ENCODE measurements at regions not wholly inside any gene's neighbourhood (a gene's known extent, or its start where the extent isn't known, plus 50 kb on each side); places are given as distances from the start of the nearest gene placed in this dataset.

DNA sequence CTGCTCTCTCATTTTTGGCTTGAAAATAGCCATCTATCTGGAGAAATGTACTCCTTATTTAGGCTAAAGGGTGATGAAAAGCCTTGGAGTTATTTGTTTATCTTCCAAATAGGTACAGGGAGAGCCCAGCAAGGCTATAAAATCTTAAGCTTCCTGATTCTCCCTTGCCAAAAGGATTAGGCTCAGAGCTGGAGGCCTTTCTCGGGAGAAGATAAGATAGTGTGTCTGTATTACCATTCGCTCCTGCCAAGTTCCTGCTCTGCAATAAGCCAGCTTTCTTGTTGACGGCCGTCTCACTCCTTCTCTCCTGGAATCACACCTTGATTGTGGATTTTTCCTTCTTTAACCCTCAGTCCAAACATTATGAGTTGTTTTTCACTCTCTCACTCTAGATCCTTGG lies 171.8 kb upstream of the TTC29 start:
- no peak for DNase-seq
- H3K9me3 ChIP-seq = no peaks in the 10 kb centered on the region
- 9 to 31% methylated on average over 4 of the region's 4 CpGs for WGBS, 2 donors
- H3K4me1 ChIP-seq = peaks cover 0 to 14% (median 0%) of the 10 kb centered on the region in 3 donors
- no peak overlapping the region for H3K27ac ChIP-seq
- TF ChIP-seq POLR2A (IDR thresholded peaks at IDR 0.05) (no peak), CTCF (IDR thresholded peaks at IDR 0.05) (no peak)
- H3K4me3 ChIP-seq = no peak overlapping the region
- H3K36me3 ChIP-seq = no peaks in the 10 kb centered on the region
- intact Hi-C loops (cut with DNase I) = no loop called here
- H3K27me3 ChIP-seq = no peaks in the 10 kb centered on the region

GRCh38 chr4:147118528-147118927 lies 172.9 kb upstream of the TTC29 start:
- Histone ChIP-seq H3K4me3 (no peak overlapping the region), H3K4me1 (peaks cover 0 to 14% (median 0%) of the 10 kb centered on the region in 3 donors), H3K27ac (peak overlapping the region in 1 of 4 donors; percentile 6), H3K36me3 (no peaks in the 10 kb centered on the region), H3K9me3 (no peaks in the 10 kb centered on the region), H3K27me3 (no peaks in the 10 kb centered on the region)
- WGBS, 2 donors = 13 to 30% methylated on average over 2 of the region's 2 CpGs
- no peak for DNase-seq
- TF ChIP-seq POLR2A (IDR thresholded peaks at IDR 0.05) (no peak), CTCF (IDR thresholded peaks at IDR 0.05) (no peak)
- intact Hi-C loops (cut with DNase I) = no loop called here

DNA sequence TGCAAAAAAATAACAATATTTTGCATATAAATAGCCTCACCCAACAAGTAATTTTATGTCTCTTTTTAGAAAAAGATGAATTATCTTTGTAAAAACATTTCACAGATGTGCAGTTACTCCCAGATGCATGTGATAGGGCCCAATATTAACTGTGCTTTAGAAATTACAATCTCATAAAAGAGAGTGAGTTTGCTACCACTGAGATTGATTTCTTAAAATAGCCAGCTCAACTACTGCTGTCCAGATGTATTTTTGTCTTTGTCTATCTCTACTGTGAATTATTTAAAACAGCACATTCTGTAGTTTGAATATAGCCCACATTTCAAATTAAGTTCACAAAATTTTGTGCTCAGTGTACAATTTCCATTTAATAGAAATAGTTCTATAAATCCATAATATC lies 177.0 kb upstream of the TTC29 start:
- TF ChIP-seq CTCF (IDR thresholded peaks at IDR 0.05) = no peak
- no peak for TF ChIP-seq POLR2A (IDR thresholded peaks at IDR 0.05)

DNA sequence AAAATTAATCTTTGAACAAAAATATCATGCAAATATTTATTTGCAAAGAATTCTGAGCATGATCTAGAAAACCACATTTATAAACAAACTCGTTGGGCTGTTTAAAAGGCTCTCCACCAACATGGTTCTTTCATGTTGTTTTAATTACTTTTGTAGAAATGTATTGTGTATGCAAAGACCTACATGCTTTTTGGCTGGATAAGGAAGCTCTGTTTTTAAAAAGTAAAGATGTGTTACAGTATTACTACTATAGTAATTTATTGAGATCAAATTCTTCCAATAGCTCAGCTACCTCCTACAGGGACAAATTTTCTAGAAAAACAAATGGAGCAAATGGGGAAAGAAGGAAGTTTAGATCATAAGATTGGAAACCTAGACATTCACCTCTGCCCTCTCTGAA lies 177.5 kb upstream of the TTC29 start:
- 12 to 28% methylated on average over 1 of the region's 1 CpG for WGBS, 2 donors
- Histone ChIP-seq H3K4me1 (peaks cover 0 to 5% (median 0%) of the 10 kb centered on the region in 3 donors), H3K4me3 (no peak overlapping the region), H3K27me3 (no peaks in the 10 kb centered on the region), H3K27ac (no peak overlapping the region), H3K36me3 (no peaks in the 10 kb centered on the region), H3K9me3 (no peaks in the 10 kb centered on the region)
- intact Hi-C loops (cut with DNase I) = no loop called here
- no peak for DNase-seq
- TF ChIP-seq CTCF (IDR thresholded peaks at IDR 0.05) (no peak), POLR2A (IDR thresholded peaks at IDR 0.05) (no peak)

More for the DNA sequence above, 177.0 kb upstream of the TTC29 start:
- no peaks in the 10 kb centered on the region for H3K36me3 ChIP-seq
- no peaks in the 10 kb centered on the region for H3K27me3 ChIP-seq
- peaks cover 0 to 8% (median 0%) of the 10 kb centered on the region in 3 donors for H3K4me1 ChIP-seq
- no peaks in the 10 kb centered on the region for H3K9me3 ChIP-seq
- H3K27ac ChIP-seq = no peak overlapping the region
- no peak for DNase-seq
- intact Hi-C loops (cut with DNase I) = no loop called here
- H3K4me3 ChIP-seq = no peak overlapping the region

GRCh38 chr4:147128787-147129186 lies 183.1 kb upstream of the TTC29 start:
- Histone ChIP-seq H3K27ac (no peak overlapping the region), H3K4me1 (no peaks in the 10 kb centered on the region), H3K27me3 (no peaks in the 10 kb centered on the region), H3K36me3 (no peaks in the 10 kb centered on the region), H3K4me3 (no peak overlapping the region), H3K9me3 (no peaks in the 10 kb centered on the region)
- TF ChIP-seq POLR2A (IDR thresholded peaks at IDR 0.05) (no peak), CTCF (IDR thresholded peaks at IDR 0.05) (no peak)
- WGBS, 2 donors = 79 to 90% methylated on average over 1 of the region's 1 CpG
- no peak for DNase-seq
- intact Hi-C loops (cut with DNase I) = no loop called here
